ENCODE measurements at regions not wholly inside any gene's neighbourhood (a gene's known extent, or its start where the extent isn't known, plus 50 kb on each side); places are given as distances from the start of the nearest gene placed in this dataset.

DNA sequence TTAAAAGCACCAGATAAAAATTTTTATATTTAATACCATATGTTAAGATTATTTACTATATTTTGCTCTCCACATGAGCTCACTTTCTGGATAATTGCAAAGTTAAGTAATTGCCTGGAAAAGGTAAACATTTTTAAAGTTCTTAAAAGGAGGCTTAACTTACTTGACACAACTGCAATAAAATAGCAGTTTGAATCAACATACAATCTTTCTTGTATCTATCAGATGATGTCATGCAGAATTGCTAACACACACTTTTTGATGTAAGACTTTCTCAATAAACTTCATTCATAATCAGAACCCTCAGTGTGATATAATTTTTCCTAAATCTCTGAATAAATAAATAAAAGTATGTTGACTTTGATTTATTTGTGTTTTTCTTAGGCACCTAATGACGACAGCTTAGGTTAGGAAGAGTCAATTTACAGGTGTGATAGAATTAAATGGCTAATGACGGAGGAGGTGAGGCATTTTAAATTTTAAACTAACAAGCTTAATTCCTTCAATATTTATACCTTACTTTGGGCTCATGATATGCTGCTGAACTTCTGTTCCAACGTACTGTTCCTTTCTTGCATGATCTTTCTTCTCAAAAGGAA, 99.5 kb downstream of the LYPLAL1 start:
- DNase-seq (ENCODE audit: low spot score): no peak

DNA sequence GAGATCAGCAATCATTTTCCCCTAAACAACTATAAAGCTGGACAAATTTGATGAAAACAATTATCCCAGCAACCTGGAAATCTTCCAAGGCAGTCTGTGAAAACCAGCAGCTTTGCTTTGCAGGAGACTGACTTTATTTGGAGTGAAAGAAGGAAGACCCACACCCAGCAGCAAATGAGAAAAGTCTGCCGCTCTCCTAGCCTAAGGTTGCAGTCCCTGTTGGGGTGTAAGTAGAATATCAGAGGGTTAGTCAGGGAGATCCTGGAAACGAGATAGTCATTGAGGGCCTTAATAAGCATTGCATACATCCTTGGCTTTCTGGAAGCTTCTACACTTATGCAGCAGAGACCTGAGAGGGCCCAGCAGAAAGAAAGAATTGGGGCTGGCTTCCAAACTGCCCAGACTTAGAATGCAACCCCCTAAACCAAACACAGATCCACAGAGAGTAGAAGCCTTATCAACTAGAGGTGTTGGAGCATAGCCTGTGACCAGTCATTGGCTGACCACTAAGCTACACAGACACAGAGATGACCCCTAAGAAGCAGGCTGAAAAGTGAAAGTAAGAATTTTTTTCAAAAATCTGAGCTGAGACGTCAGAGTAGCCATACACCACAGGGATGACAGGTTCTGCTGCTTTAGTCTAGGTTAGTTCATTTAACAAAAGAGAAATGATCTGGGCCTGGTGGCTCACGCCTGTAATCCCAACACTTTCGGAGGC, 98.3 kb downstream of the LYPLAL1 start:
- DNase-seq (ENCODE audit: low spot score): no peak

DNA sequence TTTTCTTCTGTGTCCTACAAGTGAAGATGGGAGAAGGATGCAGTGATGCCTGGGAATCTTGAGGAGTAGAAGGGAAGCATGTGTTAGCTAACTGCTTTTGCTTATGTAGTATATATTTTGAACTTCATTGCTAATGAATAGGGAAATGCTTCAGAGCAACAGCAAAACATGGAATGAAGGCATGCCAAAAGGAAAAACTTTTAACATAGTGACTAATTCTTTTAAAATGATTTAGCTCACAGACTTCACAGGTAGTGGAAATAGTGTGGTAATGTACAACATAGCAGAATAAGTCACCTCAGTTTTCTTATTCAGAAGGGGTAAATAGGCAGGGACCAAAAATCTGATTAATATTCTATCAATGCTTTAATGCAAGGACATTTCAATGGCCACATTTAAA, 95.5 kb downstream of the LYPLAL1 start:
- DNase-seq (ENCODE audit: low spot score): no peak

DNA sequence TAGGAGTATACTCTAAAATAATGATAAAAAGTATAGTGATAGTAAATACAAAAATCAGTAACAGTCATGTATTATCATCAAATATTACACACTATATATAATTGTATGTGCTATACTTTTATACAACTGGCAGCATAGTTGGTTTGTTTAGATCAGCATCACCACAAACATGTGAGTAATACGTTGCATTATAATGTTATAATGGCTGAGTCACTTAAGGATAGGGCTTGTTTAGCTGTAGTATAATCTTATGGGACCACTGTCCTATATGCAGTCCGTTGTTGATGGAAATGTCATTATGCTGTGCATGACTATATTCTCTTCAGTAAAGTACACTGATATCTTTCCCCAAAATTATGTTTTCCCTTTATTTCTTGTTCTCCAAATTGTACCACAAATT, 92.8 kb downstream of the LYPLAL1 start:
- DNase-seq (ENCODE audit: low spot score): peak; percentile 4

DNA sequence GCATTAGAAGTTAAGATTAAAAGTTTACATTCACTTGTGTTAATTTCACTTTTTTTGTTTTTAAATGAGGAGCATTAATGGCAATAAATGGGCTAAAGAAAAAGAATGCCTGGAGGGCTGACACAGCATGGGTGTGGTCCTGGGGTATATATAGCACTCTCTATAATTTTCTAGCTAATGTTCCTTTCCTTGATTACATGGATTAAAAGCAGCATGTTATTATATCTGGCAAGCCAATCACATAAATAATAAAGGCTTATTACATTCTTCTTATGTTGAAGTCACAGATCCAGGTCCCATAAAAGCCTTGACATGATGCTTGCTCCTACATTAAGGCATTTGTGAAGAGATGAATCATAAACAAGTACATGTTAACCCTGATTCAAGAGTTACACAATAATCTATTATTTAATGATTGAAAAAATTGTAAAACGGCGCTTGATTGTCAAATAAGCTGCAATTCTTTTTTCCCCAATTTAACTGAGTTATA, 91.4 kb downstream of the LYPLAL1 start:
- DNase-seq (ENCODE audit: low spot score): no peak

DNA sequence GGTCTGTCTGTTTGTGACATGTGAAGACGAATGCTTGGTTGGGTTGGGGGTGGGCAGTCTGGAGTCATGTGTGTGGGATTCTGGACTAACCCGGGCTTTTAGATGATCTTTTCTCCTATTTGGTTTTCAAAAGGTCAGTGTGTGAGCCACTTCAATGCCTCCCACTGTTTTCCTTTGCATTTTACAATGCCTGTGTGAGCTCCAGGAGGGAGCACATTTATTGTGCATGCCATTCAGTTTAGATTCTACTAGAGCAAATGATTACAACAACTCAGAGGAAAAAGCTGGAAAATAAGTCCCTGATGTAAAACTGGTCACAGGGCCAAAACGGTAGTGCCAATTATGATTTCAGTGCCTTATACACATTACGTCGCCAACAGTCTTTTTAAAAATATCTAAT, 90.9 kb downstream of the LYPLAL1 start:
- no peak for DNase-seq (ENCODE audit: low spot score)
